ENCODE measurements at regions not wholly inside any gene's neighbourhood (a gene's known extent, or its start where the extent isn't known, plus 50 kb on each side); places are given as distances from the start of the nearest gene placed in this dataset.
"Not testable (repeated sequence)": the region's sequence is repeated elsewhere in the genome, so short reads cannot be mapped to it uniquely, and the experiment has no call there.

- H3K9me3 ChIP-seq (ENCODE audit: insufficient read depth, low read length, severe bottlenecking): peaks cover 9% of the 10 kb centered on the region
- no peaks in the 10 kb centered on the region for H3K27me3 ChIP-seq (ENCODE audit: insufficient read depth, low read length, poor library complexity)
- no peak for DNase-seq
- no peak for ATAC-seq (ENCODE audit: insufficient read depth, low read depth)
- no peaks in the 10 kb centered on the region for H3K4me1 ChIP-seq (ENCODE audit: insufficient read depth, low read length)
- no peak overlapping the region for H3K4me2 ChIP-seq (ENCODE audit: insufficient read depth, low read length)
- H3K79me2 ChIP-seq (ENCODE audit: insufficient read depth, low read length): no peaks in the 10 kb centered on the region
- no peak for TF ChIP-seq EZH2 (IDR thresholded peaks at IDR 0.05; ENCODE audit: borderline replicate concordance, low read depth, low read length, severe bottlenecking)
- TF ChIP-seq, protein P1, sequence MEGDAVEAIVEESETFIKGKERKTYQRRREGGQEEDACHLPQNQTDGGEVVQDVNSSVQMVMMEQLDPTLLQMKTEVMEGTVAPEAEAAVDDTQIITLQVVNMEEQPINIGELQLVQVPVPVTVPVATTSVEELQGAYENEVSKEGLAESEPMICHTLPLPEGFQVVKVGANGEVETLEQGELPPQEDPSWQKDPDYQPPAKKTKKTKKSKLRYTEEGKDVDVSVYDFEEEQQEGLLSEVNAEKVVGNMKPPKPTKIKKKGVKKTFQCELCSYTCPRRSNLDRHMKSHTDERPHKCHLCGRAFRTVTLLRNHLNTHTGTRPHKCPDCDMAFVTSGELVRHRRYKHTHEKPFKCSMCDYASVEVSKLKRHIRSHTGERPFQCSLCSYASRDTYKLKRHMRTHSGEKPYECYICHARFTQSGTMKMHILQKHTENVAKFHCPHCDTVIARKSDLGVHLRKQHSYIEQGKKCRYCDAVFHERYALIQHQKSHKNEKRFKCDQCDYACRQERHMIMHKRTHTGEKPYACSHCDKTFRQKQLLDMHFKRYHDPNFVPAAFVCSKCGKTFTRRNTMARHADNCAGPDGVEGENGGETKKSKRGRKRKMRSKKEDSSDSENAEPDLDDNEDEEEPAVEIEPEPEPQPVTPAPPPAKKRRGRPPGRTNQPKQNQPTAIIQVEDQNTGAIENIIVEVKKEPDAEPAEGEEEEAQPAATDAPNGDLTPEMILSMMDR (IDR thresholded peaks at IDR 0.05; ENCODE audit: borderline replicate concordance, extremely low read depth, low read length, poor library complexity, severe bottlenecking): no peak
- H3K27ac ChIP-seq (ENCODE audit: low read length): no peak overlapping the region
- H3K36me3 ChIP-seq (ENCODE audit: insufficient read depth, low read length): no peaks in the 10 kb centered on the region
- H2AFZ ChIP-seq (ENCODE audit: low read depth, low read length): no peak overlapping the region
- no peak overlapping the region for H3K9ac ChIP-seq (ENCODE audit: low read depth, low read length)
- no peak overlapping the region for H3K4me3 ChIP-seq (ENCODE audit: low read depth in 1 of 2, low read length in 2 of 2)
- H4K20me1 ChIP-seq (ENCODE audit: insufficient read depth, low read length): no peaks in the 10 kb centered on the region
Observed at GRCh38 chr2:64887565-64887964, 101.6 kb upstream of the SLC1A4 start.

DNA sequence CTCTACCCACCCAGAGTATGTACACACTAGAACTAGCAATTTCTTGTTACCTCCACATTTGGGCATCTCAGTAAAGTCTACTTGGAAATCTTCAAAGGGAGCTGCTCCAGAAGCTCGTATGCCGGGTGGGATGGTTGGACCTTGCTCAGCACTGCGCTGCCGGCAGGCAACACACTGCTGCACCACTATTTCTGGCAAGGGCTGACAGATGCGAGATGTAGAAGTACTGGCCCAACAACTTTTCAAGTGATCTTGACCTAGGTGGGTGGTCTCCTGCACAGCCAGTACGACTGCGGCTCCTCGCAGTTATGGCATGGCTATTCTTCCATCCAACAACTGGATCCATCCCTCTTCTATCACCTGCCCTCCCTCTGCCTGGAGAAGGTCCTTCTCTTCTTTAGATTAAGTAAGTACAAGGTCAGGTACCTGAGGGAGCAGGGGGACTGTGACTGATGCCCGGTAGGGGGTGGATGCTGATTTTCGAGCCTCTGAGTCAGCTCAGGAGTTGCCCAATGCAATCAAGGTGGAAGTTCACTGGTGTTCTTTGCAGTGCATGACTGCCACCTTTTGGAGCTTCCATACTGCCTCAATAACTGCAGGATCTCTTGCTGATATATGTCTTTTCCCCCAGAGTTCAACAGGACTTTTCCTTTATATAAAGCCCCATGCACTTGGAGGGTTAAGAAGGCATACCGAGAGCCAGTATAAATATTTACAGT lies 100.4 kb upstream of the SLC1A4 start:
- Histone ChIP-seq H4K20me1 (ENCODE audit: insufficient read depth, low read length) (no peaks in the 10 kb centered on the region), H3K79me2 (ENCODE audit: insufficient read depth, low read length) (no peaks in the 10 kb centered on the region), H3K9me3 (ENCODE audit: insufficient read depth, low read length, severe bottlenecking) (peaks cover 9% of the 10 kb centered on the region), H3K4me2 (ENCODE audit: insufficient read depth, low read length) (no peak overlapping the region), H3K27ac (ENCODE audit: low read length) (no peak overlapping the region), H3K36me3 (ENCODE audit: insufficient read depth, low read length) (no peaks in the 10 kb centered on the region), H3K4me1 (ENCODE audit: insufficient read depth, low read length) (no peaks in the 10 kb centered on the region), H3K4me3 (ENCODE audit: low read depth in 1 of 2, low read length in 2 of 2) (no peak overlapping the region), H2AFZ (ENCODE audit: low read depth, low read length) (no peak overlapping the region), H3K9ac (ENCODE audit: low read depth, low read length) (no peak overlapping the region), H3K27me3 (ENCODE audit: insufficient read depth, low read length, poor library complexity) (no peaks in the 10 kb centered on the region)
- no peak for TF ChIP-seq EZH2 (IDR thresholded peaks at IDR 0.05; ENCODE audit: borderline replicate concordance, low read depth, low read length, severe bottlenecking)
- TF ChIP-seq, protein P1 (IDR thresholded peaks at IDR 0.05; ENCODE audit: borderline replicate concordance, extremely low read depth, low read length, poor library complexity, severe bottlenecking): peak; percentile 5
- DNase-seq: no peak
- no peak for ATAC-seq (ENCODE audit: insufficient read depth, low read depth)

DNA sequence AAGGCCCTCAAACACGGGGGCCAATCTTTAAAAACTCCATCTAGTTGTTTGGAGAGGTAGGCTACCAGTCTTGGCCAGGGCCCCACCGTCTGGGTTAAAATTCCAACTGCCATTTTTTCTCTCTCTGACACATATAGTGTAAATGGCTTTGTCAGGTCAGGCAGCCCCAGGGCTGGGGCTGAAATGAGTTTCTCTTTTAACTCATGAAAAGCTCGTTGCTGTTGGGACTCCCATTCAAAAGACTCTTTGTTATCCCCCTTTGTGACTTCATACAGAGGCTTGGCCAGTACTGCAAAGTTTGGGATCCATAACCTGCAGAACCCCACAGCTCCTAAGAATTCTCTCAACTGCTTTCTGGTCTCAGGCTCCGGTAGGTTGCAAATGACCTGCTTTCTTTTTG lies 99.4 kb upstream of the SLC1A4 start:
- DNase-seq: no peak
- no peak for TF ChIP-seq EZH2 (IDR thresholded peaks at IDR 0.05; ENCODE audit: borderline replicate concordance, low read depth, low read length, severe bottlenecking)
- TF ChIP-seq, protein P1 (IDR thresholded peaks at IDR 0.05; ENCODE audit: borderline replicate concordance, extremely low read depth, low read length, poor library complexity, severe bottlenecking): no peak
- ATAC-seq (ENCODE audit: insufficient read depth, low read depth): no peak

GRCh38 chr2:64896572-64896971 lies 92.6 kb upstream of the SLC1A4 start:
- H3K79me2 ChIP-seq (ENCODE audit: insufficient read depth, low read length); DNase-seq; ATAC-seq (ENCODE audit: insufficient read depth, low read depth); H3K4me1 ChIP-seq (ENCODE audit: insufficient read depth, low read length); H4K20me1 ChIP-seq (ENCODE audit: insufficient read depth, low read length); H2AFZ ChIP-seq (ENCODE audit: low read depth, low read length); H3K4me3 ChIP-seq (ENCODE audit: low read depth in 1 of 2, low read length in 2 of 2); H3K36me3 ChIP-seq (ENCODE audit: insufficient read depth, low read length); H3K9me3 ChIP-seq (ENCODE audit: insufficient read depth, low read length, severe bottlenecking); H3K4me2 ChIP-seq (ENCODE audit: insufficient read depth, low read length); H3K9ac ChIP-seq (ENCODE audit: low read depth, low read length); H3K27me3 ChIP-seq (ENCODE audit: insufficient read depth, low read length, poor library complexity); H3K27ac ChIP-seq (ENCODE audit: low read length): not testable (repeated sequence)

More for the DNA sequence above, 99.4 kb upstream of the SLC1A4 start:
- Histone ChIP-seq H3K4me1 (ENCODE audit: insufficient read depth, low read length) (no peaks in the 10 kb centered on the region), H3K79me2 (ENCODE audit: insufficient read depth, low read length) (no peaks in the 10 kb centered on the region), H2AFZ (ENCODE audit: low read depth, low read length) (no peak overlapping the region), H4K20me1 (ENCODE audit: insufficient read depth, low read length) (no peaks in the 10 kb centered on the region), H3K4me2 (ENCODE audit: insufficient read depth, low read length) (no peak overlapping the region), H3K9ac (ENCODE audit: low read depth, low read length) (no peak overlapping the region), H3K27ac (ENCODE audit: low read length) (no peak overlapping the region), H3K9me3 (ENCODE audit: insufficient read depth, low read length, severe bottlenecking) (peaks cover 9% of the 10 kb centered on the region), H3K36me3 (ENCODE audit: insufficient read depth, low read length) (no peaks in the 10 kb centered on the region), H3K27me3 (ENCODE audit: insufficient read depth, low read length, poor library complexity) (no peaks in the 10 kb centered on the region), H3K4me3 (ENCODE audit: low read depth in 1 of 2, low read length in 2 of 2) (no peak overlapping the region)

Data from DND-41 (cell line).